M059J (cell line): ENCODE measurements at regions not wholly inside any gene's neighbourhood (a gene's known extent, or its start where the extent isn't known, plus 50 kb on each side); places are given as distances from the start of the nearest gene placed in this dataset.

ENCODE experiments used
- DNase-seq: peaks from one replicate; pipeline ENCODE4 v3.0.0-alpha.2; 2012; ENCODE audit warnings: low read depth

GRCh38 chr12:98213556-98213955, 301.8 kb upstream of the TMPO start:
- no peak for DNase-seq

- no peak for DNase-seq
Observed at GRCh38 chr12:98217257-98217656, 298.1 kb upstream of the TMPO start.

GRCh38 chr12:98220636-98221035, 294.8 kb upstream of the TMPO start:
- DNase-seq, result no peak

- no peak for DNase-seq
Observed at GRCh38 chr12:98221243-98221808, 294.1 kb upstream of the TMPO start.

GRCh38 chr12:98222135-98222534, 293.3 kb upstream of the TMPO start:
- no peak for DNase-seq

GRCh38 chr12:98224584-98225221, 290.7 kb upstream of the TMPO start:
- DNase-seq, result no peak

GRCh38 chr12:98227162-98227561, 288.2 kb upstream of the TMPO start:
- peak; percentile 9 for DNase-seq

GRCh38 chr12:98228683-98229539, 286.5 kb upstream of the TMPO start:
- no peak for DNase-seq

GRCh38 chr12:98229540-98229924, 285.9 kb upstream of the TMPO start:
- DNase-seq, result no peak

- DNase-seq, result no peak
Observed at GRCh38 chr12:98232753-98233390, 282.5 kb upstream of the TMPO start.

GRCh38 chr12:98235301-98235700, 280.1 kb upstream of the TMPO start:
- no peak for DNase-seq

GRCh38 chr12:98238515-98239130, 276.8 kb upstream of the TMPO start:
- DNase-seq, result peak; percentile 19

GRCh38 chr12:98243190-98243589, 272.2 kb upstream of the TMPO start:
- no peak for DNase-seq

- DNase-seq, result no peak
Observed at GRCh38 chr12:98244136-98244535, 271.3 kb upstream of the TMPO start.

GRCh38 chr12:98253207-98254037, 262.0 kb upstream of the TMPO start:
- no peak for DNase-seq

GRCh38 chr12:98256830-98257229, 258.6 kb upstream of the TMPO start:
- no peak for DNase-seq

- no peak for DNase-seq
Observed at GRCh38 chr12:98259693-98260092, 255.7 kb upstream of the TMPO start.

- no peak for DNase-seq
Observed at GRCh38 chr12:98260276-98260675, 255.1 kb upstream of the TMPO start.

- no peak for DNase-seq
Observed at GRCh38 chr12:98262902-98263301, 252.5 kb upstream of the TMPO start.

- DNase-seq, result no peak
Observed at GRCh38 chr12:98274430-98275130, 240.8 kb upstream of the TMPO start.

GRCh38 chr12:98275131-98275475, 240.3 kb upstream of the TMPO start:
- DNase-seq, result no peak
